Hematopoietic multipotent progenitor cell treated with erythropoietin and hydrocortisone succinate and interleukin-3 and kit ligand, for 8 days (in vitro differentiated cells): ENCODE measurements at regions not wholly inside any gene's neighbourhood (a gene's known extent, or its start where the extent isn't known, plus 50 kb on each side); places are given as distances from the start of the nearest gene placed in this dataset.

Experiments
- DNase-seq: peaks from one replicate; pipeline ENCODE4 v3.0.0-alpha.2; 2015

DNA sequence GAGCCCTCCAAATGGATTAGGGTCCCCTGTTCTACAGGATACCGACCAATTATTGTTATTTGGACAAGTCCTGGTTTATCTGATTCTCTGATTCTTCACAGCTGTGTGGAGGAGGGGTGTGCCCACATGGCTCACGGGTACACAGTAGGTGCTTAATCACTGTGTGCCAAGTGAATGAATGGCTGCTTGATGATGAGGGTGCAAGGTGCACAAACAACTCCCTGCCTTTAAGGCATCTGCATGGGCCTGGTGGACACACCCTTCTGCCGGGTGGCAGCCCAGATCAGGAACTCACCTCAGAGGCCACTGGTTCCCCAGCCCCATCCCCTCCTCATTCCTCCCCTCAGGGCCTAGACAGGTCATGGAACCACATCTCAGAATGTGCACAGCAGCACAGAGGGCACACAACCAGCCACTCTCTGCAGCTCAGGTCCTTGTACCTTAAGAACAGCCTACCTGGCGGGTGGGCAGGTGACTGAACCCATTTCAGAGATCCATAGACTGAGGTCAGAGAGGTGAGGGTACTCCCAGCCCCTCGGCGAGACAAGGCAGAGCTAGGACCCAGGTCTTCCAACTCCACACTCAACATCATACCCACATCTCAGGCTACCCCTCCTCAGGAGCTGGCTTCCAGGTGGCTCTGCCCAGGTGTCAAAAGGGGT, 50.3 kb downstream of the SHANK2 start:
- DNase-seq, result no peak

DNA sequence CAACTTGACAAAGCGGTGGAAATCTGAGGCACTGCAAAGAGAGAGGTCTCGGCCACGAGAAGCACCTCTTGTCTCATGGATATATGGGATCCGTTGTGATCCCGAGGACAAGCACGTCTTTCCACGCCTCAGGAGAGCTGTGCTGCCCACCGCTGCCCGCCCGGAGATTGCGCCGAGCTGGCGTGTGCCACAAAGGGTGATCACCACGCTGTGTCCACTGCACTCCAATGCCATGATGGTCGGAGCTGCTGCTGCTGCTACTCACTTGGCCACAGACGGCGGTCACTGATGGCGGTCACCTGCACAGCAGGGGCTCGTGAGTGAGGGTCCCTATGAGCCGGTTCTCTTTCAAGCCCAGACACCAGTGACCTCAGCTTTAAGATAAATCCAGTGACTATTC, 51.1 kb downstream of the SHANK2 start:
- no peak for DNase-seq

DNA sequence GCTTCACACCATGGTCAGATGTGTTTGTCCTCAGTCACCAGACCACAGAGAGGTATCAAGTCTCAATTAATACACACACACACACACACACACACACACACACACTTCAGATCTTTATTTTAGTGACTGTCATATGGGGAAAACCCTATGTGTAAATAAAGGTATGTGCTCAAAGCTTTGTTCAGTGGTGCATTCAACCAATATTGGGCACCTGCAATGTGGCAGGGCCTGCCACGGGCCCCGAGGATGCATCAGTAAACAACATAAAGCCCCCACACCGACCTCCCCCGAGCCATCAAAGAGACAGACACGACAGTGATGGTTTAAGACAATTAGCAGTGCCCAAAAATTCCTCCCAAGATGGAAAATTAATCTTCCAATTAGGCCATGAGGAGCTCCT, 51.6 kb downstream of the SHANK2 start:
- no peak for DNase-seq

DNA sequence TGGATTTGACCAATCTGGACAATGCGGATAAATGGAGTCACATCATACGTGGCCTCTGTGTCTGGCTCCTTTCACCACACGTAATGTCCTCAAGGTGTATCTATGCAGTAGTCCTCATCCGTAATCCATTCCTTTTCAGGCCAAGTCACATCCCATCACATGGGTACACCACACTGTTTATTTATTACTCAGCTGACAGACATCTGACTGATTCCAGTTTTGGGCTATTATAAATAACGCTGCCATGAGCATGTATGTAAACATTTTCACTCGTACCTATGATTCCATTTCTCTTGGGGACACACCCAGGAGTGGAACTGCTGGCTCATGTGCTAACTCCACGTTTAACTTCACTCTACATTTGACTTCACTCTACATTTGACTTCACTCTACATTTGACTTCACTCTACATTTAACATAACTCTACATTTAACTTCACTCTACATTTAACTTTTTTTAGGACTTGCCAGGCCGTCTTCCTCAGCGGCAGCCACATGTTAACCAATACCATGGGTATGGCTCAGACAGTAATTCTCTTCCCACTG, 52.1 kb downstream of the SHANK2 start:
- no peak for DNase-seq

DNA sequence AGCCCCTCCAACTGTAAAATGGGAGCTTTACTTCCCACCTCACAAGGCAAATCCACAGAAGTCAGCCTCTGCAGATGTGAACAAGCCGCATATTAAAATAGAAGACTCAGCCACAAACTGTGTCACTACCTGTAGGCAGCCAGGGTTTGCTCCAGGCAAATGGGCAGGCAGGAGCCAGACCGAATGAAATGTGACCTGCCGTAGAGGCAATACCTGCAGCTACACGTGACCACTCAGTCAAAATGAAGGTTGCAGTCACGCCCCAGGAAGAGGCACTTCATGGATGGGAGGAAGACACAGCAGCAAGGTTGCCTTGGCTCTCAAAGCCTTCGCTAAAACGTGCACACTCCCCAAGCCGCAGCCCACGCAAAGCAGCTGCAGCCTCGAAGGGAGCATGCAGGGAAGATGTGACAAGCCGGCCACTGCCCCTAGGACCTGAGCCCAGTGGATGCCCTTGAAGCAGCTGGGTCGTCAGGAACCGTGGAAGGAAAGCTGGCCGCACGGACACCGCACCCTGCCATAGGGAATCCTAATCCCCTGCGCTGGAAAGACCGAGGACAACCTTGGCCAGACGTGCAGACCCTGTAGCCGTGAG, 53.1 kb downstream of the SHANK2 start:
- DNase-seq, result no peak

DNA sequence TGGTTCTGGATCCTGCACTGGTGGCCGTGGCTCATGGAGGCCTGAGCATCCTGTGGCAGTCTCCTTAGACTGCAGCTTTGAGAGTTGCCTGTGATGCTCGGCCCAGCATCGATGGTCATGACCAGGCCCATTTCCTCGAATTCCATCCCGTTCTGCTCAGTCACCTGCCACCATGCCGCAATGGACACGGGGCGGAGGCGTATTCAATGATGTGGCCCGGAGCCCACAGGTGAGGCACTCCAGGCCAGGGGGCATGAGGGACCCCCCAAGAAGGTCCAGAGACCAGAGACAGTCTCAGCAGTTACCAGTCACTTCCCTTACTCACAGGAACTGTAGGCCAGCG, 53.6 kb downstream of the SHANK2 start:
- DNase-seq, result no peak

DNA sequence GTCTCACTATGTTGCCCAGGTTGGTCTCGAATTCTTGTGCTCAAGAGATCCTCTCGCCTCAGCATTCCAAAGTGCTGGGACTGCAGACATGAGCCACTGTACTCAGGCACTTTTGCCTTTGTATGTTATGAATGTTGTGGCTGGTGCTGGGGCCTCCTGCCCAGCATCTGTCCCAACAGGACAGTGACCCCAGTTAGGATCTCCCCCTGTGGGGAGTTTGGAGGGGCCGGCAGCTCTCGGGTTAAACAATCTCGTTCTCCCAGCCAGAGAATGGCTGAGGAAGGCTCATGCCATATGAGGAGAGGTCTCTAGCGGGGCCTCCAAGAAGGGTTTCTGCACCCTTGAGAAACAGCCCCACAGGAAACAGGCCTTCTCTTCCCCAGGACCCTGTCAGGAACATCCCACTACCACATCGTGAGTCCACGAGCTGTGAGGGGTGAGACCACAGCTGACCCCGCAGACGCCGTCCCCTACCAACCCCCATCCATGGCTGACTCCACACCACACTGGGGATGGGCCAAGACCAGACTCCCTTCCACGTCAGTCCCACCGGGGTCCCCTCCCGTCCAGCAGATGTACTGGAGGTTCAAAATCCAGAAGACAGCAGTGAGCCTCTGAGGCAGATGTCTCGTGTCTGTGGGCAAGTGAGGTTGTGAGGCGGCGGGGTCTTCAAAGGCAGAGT, 54.1 kb downstream of the SHANK2 start:
- DNase-seq, result no peak

DNA sequence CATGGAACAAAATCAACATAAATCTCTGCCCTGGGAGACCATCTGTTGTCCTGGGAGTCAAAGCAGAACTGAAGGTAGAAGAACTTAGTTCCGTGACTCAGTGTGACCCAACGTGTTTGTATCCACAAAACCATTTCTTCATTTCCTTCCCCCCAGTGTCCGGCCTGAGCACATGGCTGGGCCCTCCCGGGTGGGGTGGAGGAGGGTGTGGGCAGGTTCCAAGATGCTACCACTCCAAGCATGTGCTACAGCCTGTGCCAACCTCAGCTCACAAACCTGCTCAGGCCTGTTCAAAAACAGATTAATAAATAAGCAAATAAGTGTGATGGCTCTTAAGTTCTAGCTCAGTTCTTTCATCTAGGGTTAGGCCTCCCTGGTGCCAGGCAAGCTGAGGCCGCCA, 55.3 kb downstream of the SHANK2 start:
- no peak for DNase-seq

DNA sequence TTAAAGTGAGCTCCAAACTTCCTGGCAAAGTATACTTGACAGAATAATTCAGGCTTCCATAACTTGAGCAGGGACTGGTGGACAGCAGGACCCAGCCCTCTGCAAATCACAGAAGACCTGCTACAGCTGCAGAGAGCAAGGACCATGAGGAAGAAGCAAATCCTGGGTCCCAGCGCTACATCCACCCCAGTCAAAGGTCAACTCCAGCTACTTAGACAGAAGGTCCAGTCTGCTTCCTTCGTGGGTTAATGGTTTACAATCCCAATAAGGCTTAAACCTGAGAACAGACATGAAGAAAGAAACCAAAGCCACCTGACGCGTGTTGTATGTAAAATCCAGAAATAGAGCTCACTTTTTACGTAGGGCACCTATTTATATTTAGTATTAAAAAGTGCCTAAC, 57.7 kb downstream of the SHANK2 start:
- no peak for DNase-seq

DNA sequence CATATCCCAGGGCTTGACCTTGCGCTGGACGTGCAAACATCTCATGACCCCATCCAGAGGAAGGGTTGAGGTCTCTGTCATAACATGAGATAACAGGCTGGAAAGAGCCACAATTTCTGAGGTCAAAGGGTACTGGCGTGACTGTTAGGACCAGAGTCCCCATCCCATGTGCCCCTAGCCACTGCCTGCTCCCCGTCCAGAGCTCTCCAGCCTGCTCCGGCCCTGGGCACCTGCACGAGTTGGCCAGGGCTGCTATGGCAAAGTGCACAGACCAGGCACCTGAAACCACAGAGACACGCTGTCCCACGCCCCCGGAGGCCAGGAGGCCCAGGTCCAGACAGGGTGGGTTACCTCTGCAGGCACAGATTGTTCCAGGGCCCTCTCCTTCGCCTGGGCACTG, 58.9 kb downstream of the SHANK2 start:
- DNase-seq, result no peak

DNA sequence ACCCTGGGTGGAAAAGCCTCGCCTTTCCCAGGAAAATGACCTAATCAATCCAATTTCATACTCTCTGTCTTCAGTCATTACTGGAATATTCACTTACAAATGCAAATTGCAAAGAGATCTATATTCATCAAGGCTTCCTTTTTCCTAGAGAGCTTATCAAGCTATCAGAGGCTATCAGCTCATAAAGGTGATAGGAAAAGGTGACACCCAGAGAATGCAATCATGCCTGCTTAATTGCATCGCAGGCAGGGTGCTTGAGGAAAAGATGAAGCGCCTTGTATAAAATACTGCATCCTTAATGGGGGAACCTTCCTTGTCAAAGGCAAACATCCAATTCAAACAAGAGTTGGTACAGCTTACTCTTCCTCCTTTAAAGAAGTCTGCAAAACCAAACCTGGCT, 59.7 kb downstream of the SHANK2 start:
- no peak for DNase-seq

DNA sequence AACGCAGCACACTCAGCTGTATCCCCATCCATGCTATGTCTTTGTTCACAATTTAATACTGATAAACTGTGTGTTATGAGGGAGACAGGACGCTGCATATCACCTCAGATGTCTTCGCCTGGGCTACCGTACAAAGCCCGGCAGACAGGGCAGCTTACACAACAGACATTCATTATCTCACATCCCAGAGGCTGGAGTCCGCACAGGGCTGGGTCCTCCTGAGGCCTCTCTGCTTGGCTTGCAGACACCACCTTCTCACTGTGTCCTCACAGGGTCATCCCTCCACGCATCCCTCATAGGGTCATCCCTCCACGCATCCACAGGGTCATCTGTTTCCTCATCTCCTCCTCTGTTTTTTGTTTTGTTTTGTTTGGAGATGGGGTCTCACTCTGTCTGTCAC, 61.2 kb downstream of the SHANK2 start:
- no peak for DNase-seq

DNA sequence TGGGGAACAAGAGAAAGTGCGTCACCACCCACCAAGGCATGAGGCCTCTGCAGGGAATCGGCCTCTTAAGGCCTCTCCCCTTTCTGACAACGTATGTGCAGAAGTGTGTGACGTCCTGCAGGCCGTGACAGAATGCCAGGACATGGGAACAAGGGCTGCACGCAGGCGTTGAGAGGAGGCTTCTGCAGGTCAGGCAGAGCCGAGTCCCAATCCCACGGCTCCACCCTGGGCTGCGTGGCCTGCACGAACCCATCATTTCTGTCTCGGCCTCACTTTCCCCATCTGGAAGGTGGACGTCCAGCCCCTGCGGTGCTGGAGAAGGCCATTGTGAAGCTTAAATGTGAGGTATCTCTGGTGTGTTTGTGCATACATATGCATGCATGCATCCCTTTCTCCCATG, 61.8 kb downstream of the SHANK2 start:
- DNase-seq, result no peak

DNA sequence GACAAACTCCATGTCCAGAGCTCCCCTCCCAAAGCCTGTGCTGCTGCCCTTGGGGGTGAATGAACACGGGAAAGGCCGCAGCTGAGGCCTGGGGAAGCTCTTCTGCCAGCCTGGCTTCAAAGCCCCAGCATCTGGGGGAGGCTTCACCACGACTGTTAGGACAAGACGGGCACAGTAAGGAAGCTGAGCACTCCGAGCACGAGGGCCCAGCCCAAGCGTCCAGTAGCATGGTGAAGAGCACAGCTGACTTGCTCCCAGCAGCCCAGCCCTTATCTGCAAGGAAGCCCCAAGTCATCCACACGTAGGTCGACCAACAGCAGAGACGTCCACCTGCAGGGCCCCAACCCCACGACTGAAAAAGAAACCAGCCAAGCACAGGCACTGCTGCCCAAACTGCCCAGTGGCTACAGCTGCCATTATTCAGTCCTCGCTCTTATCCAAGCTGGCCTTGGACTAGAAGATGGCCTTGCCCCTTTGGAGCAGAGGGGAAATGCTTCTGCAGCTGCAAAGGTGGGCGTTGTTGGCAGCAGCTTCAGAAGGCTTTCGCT, 62.5 kb downstream of the SHANK2 start:
- DNase-seq, result no peak

DNA sequence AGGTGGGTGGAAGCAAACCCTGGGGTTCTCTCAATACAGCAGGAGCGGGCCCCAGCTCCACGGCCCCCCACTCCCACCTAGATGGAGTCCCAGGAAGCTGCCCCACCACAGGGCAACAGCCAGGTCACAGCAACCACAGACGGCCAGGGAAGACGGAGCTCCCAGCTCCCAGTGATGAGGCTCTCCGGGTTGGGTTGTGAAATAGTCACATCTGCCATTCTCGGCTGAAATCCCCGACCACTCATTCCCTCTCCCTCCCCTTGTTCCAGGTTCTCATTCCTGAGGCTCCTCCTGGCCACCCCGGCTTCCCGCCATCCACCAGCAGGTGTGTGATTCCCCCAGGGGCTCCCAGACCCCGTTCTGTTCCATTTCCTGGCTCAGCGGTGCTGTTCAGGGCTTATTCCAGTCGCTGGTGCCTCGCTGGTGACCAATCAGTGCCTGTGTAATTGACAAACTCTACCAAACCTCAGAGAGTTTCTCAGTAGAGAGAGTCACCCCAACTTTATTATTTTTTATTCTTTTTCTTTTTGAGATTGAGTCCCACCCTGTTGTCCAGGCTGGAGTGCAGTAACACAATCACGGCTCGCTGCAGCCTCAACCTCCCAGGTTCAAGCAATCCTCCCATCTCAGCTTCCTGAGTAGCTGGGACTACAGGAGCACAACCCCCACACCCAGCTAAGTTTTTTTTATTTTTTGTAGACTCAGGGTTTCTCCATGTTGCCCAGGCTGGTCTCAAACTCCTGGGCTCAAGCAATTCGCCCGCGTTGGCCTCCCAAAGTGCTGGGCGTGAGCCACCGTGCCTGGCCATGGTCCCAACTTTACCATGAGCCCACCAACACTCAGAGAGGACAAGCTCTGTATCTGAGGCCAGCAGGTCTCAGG, 63.2 kb downstream of the SHANK2 start:
- DNase-seq, result no peak

DNA sequence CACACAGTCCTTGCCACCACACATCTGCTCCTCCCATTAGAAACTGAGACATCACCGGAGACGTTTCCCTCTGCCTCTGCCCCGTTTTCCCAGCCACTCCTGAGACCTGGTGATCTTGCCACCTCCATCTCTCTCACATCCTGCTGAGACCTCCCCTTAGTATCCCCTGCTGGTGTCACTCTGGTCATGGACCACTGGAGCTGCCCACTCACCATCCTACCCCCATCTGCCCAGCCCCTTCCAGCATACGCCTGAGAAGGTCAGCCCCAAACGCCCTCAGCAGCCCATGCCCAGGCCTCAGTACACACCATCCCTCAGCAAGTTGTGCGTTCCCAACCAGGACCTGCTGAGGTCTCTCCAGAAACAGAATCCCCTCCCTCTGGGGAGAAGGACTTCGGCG, 64.3 kb downstream of the SHANK2 start:
- no peak for DNase-seq

DNA sequence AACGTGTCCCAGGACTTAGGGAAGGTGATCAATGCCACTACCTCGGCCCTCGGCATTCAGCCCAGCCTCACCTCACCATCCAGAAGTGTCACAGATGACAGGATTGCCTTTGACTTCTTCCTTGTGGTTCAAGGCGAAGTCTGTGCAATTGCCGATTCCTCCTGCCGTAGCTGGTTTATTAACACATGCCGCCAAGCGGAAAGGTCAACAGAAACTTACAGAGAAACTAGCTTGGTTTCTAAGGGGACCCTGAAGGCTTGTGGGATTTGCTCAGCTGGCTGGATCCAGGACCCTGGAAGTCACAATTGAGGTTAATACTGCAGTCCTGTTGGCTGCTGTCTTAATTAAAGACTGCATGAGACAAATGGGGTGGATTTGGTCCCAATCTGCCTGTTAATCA, 65.6 kb downstream of the SHANK2 start:
- DNase-seq, result no peak

DNA sequence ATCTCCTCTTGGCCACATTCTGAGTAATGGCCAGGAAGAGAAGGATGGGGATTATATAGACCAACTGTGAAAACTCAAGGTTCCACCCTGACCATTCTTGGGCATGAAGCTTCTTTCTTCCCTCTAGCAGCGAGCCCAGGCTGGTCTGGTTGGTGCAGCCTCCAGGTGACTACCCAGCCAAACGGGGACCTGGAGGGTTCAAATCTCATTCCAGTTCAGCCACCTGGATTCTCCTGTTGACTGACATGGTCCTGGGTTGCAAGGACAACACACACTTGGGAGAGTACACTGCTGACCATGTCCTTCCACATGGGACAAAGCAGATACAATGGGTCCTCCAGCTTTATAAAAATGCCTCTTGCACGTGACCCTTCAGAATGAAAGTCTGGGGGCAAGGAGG, 67.0 kb downstream of the SHANK2 start:
- DNase-seq, result no peak

DNA sequence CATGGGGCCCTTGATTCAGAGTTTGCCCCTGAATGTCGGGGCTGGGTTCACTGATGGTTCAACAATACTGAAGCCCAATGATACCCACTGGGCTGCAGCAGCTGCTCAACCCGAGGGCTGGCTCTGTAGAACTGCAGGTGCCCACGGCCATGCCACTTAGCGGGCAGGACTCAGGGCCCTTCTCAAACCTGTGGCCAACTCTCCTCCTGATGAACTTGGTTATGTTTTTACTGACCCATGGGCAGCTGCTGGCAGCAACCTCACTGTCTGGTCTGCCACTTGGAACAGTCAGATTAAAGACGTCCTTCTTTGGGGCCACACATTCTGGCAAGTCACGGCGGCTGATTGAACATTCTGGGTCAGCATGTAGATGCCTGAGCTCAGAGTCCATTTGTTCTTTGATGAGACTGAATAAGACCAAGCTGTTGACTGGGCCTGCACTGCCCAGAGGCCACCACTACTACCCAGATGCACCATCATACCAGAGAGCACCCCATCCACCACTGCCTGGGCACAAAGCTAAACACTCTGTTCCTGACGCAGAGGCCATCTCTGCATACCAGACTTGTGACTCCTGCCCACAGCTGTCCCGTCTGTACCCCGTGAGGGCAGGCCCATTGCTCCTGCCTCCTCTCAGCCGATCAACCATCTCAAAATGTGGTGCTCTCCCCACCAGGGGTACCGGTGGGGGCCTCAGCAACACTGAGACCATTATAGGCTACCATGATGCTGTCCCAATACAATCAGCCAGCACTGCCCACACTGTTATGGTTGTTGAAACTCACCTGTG, 67.8 kb downstream of the SHANK2 start:
- DNase-seq, result no peak

DNA sequence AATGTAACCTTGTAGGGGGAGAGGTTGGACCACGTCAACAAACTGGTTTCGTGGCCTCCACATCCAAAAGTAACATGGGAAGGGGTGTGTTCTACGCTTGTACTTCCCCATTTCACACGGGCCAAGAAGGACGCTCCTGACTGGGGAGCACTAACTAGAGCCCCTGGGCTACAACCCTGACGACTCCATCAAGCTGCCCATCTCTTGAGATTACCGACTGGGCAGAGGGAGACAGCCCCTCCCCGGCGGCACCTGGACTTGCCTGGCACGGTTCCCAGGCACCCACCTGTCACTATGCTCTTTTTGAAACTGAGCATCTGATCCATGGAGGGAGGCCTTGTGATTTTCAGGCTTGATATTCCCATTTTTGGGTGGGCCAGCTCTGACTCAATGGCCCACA, 68.5 kb downstream of the SHANK2 start:
- no peak for DNase-seq

DNA sequence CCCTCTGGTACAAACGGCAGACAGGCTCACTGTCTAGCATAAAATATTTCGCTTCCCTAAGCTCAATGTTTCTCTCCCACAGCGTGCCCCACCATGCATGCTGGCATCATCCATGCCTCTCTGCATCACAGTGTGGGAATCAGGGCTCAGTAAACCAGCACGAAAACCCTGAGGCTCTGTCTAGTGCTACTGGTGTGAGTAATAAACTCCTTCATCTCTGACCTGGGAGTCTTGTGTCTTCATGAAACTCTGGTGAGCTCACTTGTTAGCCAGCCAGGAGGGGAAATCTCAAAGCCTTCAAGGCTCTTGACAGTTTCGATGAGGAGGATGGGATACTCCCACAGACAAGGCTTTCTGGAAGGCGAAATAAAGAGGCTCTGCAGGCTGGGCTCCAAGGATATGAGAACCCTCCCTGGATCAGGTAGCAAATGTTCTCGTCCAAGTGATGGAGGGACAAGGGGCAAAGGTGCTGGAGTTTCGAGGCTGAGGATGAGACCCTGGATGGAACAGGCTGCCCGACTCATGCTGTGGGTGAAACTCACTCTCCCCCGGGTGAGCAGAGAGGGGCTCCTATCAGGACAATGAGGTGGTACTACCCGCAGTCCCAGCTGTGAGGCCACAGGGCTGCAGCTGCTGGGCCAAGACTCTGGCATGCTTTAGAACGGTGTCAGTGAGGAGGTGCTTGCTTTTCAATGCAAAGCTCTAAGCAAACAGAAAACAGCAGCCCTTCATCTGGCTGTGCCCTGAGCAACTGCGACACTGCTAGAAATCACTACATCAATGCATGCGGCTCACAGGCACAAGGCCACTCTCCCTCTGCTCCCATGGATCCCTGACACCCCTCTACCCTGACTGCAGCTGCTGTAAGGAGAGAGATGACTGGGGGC, 69.3 kb downstream of the SHANK2 start:
- DNase-seq, result no peak
